GF-D8 (cell line): ENCODE measurements at regions not wholly inside any gene's neighbourhood (a gene's known extent, or its start where the extent isn't known, plus 50 kb on each side); places are given as distances from the start of the nearest gene placed in this dataset.
"Not testable (repeated sequence)": the region's sequence is repeated elsewhere in the genome, so short reads cannot be mapped to it uniquely, and the experiment has no call there.

Experiments
- DNase-seq: peaks from one replicate; lab custom pipeline; 2025; lab: John Stamatoyannopoulos, UW

- DNase-seq: no peak
Observed at GRCh38 chr15:35693886-35694285, 147.9 kb upstream of the DPH6 start.

GRCh38 chr15:35695003-35695402 is 149.0 kb upstream of the DPH6 start:
- no peak for DNase-seq

- DNase-seq: no peak
Observed at GRCh38 chr15:35696767-35697231, 150.8 kb upstream of the DPH6 start.

- no peak for DNase-seq
Observed at GRCh38 chr15:35697549-35698299, 151.8 kb upstream of the DPH6 start.

- no peak for DNase-seq
Observed at GRCh38 chr15:35698331-35698730, 152.4 kb upstream of the DPH6 start.

- no peak for DNase-seq
Observed at GRCh38 chr15:35698966-35699575, 153.1 kb upstream of the DPH6 start.

GRCh38 chr15:35700091-35700593 is 154.2 kb upstream of the DPH6 start:
- DNase-seq: not testable (repeated sequence)

- DNase-seq: no peak
Observed at GRCh38 chr15:35701402-35702046, 155.6 kb upstream of the DPH6 start.

- no peak for DNase-seq
Observed at GRCh38 chr15:35702946-35703495, 157.1 kb upstream of the DPH6 start.

- no peak for DNase-seq
Observed at GRCh38 chr15:35705030-35705883, 159.3 kb upstream of the DPH6 start.

GRCh38 chr15:35705884-35706585 is 160.1 kb upstream of the DPH6 start:
- DNase-seq: no peak

- no peak for DNase-seq
Observed at GRCh38 chr15:35712956-35713355, 167.0 kb upstream of the DPH6 start.

GRCh38 chr15:35713733-35714132 is 167.8 kb upstream of the DPH6 start:
- no peak for DNase-seq

- no peak for DNase-seq
Observed at GRCh38 chr15:35717721-35718120, 171.8 kb upstream of the DPH6 start.

- no peak for DNase-seq
Observed at GRCh38 chr15:35720019-35720418, 174.1 kb upstream of the DPH6 start.

GRCh38 chr15:35720984-35721383 is 175.0 kb upstream of the DPH6 start:
- DNase-seq: no peak

GRCh38 chr15:35721751-35722150 is 175.8 kb upstream of the DPH6 start:
- DNase-seq: no peak

GRCh38 chr15:35722501-35722900 is 176.5 kb upstream of the DPH6 start:
- no peak for DNase-seq

GRCh38 chr15:35723120-35723847 is 177.3 kb upstream of the DPH6 start:
- DNase-seq: no peak

- no peak for DNase-seq
Observed at GRCh38 chr15:35723852-35724251, 177.9 kb upstream of the DPH6 start.
